NT2/D1 (cell line): ENCODE measurements at regions not wholly inside any gene's neighbourhood (a gene's known extent, or its start where the extent isn't known, plus 50 kb on each side); places are given as distances from the start of the nearest gene placed in this dataset.

Source experiments
- SUZ12 ChIP-seq: IDR thresholded peaks from 2 replicates; pipeline ENCODE4 v1.6.1; 2011; ENCODE audit not compliant: insufficient read length, insufficient read depth; ENCODE audit errors: extremely low read depth
- YY1 ChIP-seq: IDR thresholded peaks from 2 replicates; pipeline ENCODE4 v1.6.1; 2011; ENCODE audit not compliant: insufficient read length, insufficient read depth
- ZNF274 ChIP-seq: IDR thresholded peaks from 2 replicates; pipeline ENCODE4 v1.6.1; 2011; ENCODE audit warnings: mild to moderate bottlenecking, low read depth, low read length

GRCh38 chr5:164188733-164189148 lies 683.3 kb downstream of the MAT2B start:
- TF ChIP-seq ZNF274 (no peak), YY1 (no peak), SUZ12 (no peak)
